ENCODE measurements at regions not wholly inside any gene's neighbourhood (a gene's known extent, or its start where the extent isn't known, plus 50 kb on each side); places are given as distances from the start of the nearest gene placed in this dataset.

- no peak for DNase-seq (ENCODE audit: low read depth)
Measured at GRCh38 chr13:63972328-63972727, 2556.7 kb upstream of the PCDH20 start.

- no peak for DNase-seq (ENCODE audit: low read depth)
Measured at GRCh38 chr13:63954683-63955082, 2539.0 kb upstream of the PCDH20 start.

GRCh38 chr13:63948045-63948444 lies 2532.4 kb upstream of the PCDH20 start:
- no peak for DNase-seq (ENCODE audit: low read depth)

GRCh38 chr13:63944911-63945310 lies 2529.3 kb upstream of the PCDH20 start:
- no peak for DNase-seq (ENCODE audit: low read depth)

GRCh38 chr13:63942372-63942771 lies 2526.7 kb upstream of the PCDH20 start:
- peak; percentile 15 for DNase-seq (ENCODE audit: low read depth)

- DNase-seq (ENCODE audit: low read depth) = no peak
Measured at GRCh38 chr13:63938851-63939250, 2523.2 kb upstream of the PCDH20 start.

- peak; percentile 24 for DNase-seq (ENCODE audit: low read depth)
Measured at GRCh38 chr13:63910511-63910910, 2494.9 kb upstream of the PCDH20 start.

GRCh38 chr13:63909726-63910375 lies 2494.2 kb upstream of the PCDH20 start:
- DNase-seq (ENCODE audit: low read depth) = no peak

- DNase-seq (ENCODE audit: low read depth) = no peak
Measured at GRCh38 chr13:63902141-63902540, 2486.5 kb upstream of the PCDH20 start.

- no peak for DNase-seq (ENCODE audit: low read depth)
Measured at GRCh38 chr13:63901630-63902029, 2486.0 kb upstream of the PCDH20 start.

- DNase-seq (ENCODE audit: low read depth) = no peak
Measured at GRCh38 chr13:63900406-63900805, 2484.8 kb upstream of the PCDH20 start.

GRCh38 chr13:63896321-63896720 lies 2480.7 kb upstream of the PCDH20 start:
- DNase-seq (ENCODE audit: low read depth) = no peak

- DNase-seq (ENCODE audit: low read depth) = no peak
Measured at GRCh38 chr13:63882052-63882451, 2466.4 kb upstream of the PCDH20 start.

- no peak for DNase-seq (ENCODE audit: low read depth)
Measured at GRCh38 chr13:63880705-63881104, 2465.1 kb upstream of the PCDH20 start.

GRCh38 chr13:63873936-63874335 lies 2458.3 kb upstream of the PCDH20 start:
- no peak for DNase-seq (ENCODE audit: low read depth)

- peak; percentile 6 for DNase-seq (ENCODE audit: low read depth)
Measured at GRCh38 chr13:63864171-63864902, 2448.7 kb upstream of the PCDH20 start.

- DNase-seq (ENCODE audit: low read depth) = peak; percentile 4
Measured at GRCh38 chr13:63855457-63856118, 2439.9 kb upstream of the PCDH20 start.

- DNase-seq (ENCODE audit: low read depth) = no peak
Measured at GRCh38 chr13:63853816-63854215, 2438.2 kb upstream of the PCDH20 start.

- DNase-seq (ENCODE audit: low read depth) = peak; percentile 66
Measured at GRCh38 chr13:63851526-63851925, 2435.9 kb upstream of the PCDH20 start.

- DNase-seq (ENCODE audit: low read depth) = no peak
Measured at GRCh38 chr13:63843766-63844699, 2428.4 kb upstream of the PCDH20 start.

GRCh38 chr13:63842102-63842501 lies 2426.5 kb upstream of the PCDH20 start:
- no peak for DNase-seq (ENCODE audit: low read depth)

Data from renal cortical epithelial cell (primary cell).